A673 (cell line): ENCODE measurements at regions not wholly inside any gene's neighbourhood (a gene's known extent, or its start where the extent isn't known, plus 50 kb on each side); places are given as distances from the start of the nearest gene placed in this dataset.

ENCODE experiments used
- CTCF ChIP-seq: fragments of 300-800, 200-600 bp; sonication (generic); conservative IDR thresholded peaks from 2 replicates; pipeline ENCODE4 v1.5.1; 2017; ENCODE audit warnings: low read depth, mild to moderate bottlenecking, antibody characterized with exemption, low read length, moderate library complexity, mixed read lengths
- EZH2 ChIP-seq: fragments of 200-600 bp; sonication (generic); IDR thresholded peaks from 2 replicates; pipeline ENCODE4 v1.6.1; 2017; ENCODE audit warnings: borderline replicate concordance, low read depth, mild to moderate bottlenecking, mixed read lengths, antibody characterized with exemption, low read length; ENCODE audit not compliant: poor library complexity, severe bottlenecking

- TF ChIP-seq CTCF, result no peak
- TF ChIP-seq EZH2, result no peak
These were observed 171.1 kb upstream of the KLF6 start for GRCh38 chr10:3955955-3956617.
